NCI-H345 treated with DMSO at 0.1 percent for 48 hours (cell line): ENCODE measurements at regions not wholly inside any gene's neighbourhood (a gene's known extent, or its start where the extent isn't known, plus 50 kb on each side); places are given as distances from the start of the nearest gene placed in this dataset.
A peak's percentile ranks its signal among the peaks of the same experiment; 100 is the strongest.
"Not testable (repeated sequence)": the region's sequence is repeated elsewhere in the genome, so short reads cannot be mapped to it uniquely, and the experiment has no call there.

Experiments used
- DNase-seq: peaks from one replicate; lab custom pipeline; 2025; ENCODE audit not compliant: unreplicated experiment; lab: John Stamatoyannopoulos, UW

- DNase-seq, result no peak
Measured at GRCh38 chr1:214715126-214715525, 112.1 kb downstream of the CENPF start.

- peak; percentile 77 for DNase-seq
Measured at GRCh38 chr1:214717351-214717750, 114.4 kb downstream of the CENPF start.

GRCh38 chr1:214718724-214719123 lies 115.7 kb downstream of the CENPF start:
- DNase-seq, result no peak

- no peak for DNase-seq
Measured at GRCh38 chr1:214719207-214719606, 116.2 kb downstream of the CENPF start.

GRCh38 chr1:214720561-214720960 lies 117.6 kb downstream of the CENPF start:
- no peak for DNase-seq

- no peak for DNase-seq
Measured at GRCh38 chr1:214727274-214727673, 124.3 kb downstream of the CENPF start.

GRCh38 chr1:214739621-214740238 lies 136.7 kb downstream of the CENPF start:
- DNase-seq, result no peak

GRCh38 chr1:214740471-214740870 lies 137.5 kb downstream of the CENPF start:
- no peak for DNase-seq

GRCh38 chr1:214747050-214747635 lies 144.1 kb downstream of the CENPF start:
- DNase-seq, result no peak

- no peak for DNase-seq
Measured at GRCh38 chr1:214753236-214753852, 150.3 kb downstream of the CENPF start.

- no peak for DNase-seq
Measured at GRCh38 chr1:214761030-214761429, 158.0 kb downstream of the CENPF start.

- no peak for DNase-seq
Measured at GRCh38 chr1:214762902-214763301, 159.9 kb downstream of the CENPF start.

GRCh38 chr1:214764502-214764901 lies 161.5 kb downstream of the CENPF start:
- DNase-seq, result no peak

- no peak for DNase-seq
Measured at GRCh38 chr1:214767221-214767620, 164.2 kb downstream of the CENPF start.

GRCh38 chr1:214769666-214770065 lies 166.7 kb downstream of the CENPF start:
- DNase-seq, result not testable (repeated sequence)

GRCh38 chr1:214777364-214777763 lies 174.4 kb downstream of the CENPF start:
- no peak for DNase-seq

- DNase-seq, result no peak
Measured at GRCh38 chr1:214791961-214792360, 189.0 kb downstream of the CENPF start.

- DNase-seq, result no peak
Measured at GRCh38 chr1:214792527-214793186, 189.7 kb downstream of the CENPF start.

GRCh38 chr1:214793708-214794107 lies 190.7 kb downstream of the CENPF start:
- DNase-seq, result no peak

- DNase-seq, result no peak
Measured at GRCh38 chr1:214801191-214801590, 198.2 kb downstream of the CENPF start.

GRCh38 chr1:214808845-214809460 lies 206.0 kb downstream of the CENPF start:
- peak; percentile 28 for DNase-seq

- DNase-seq, result no peak
Measured at GRCh38 chr1:214816603-214817002, 213.6 kb downstream of the CENPF start.
